B cell (primary cell): ENCODE measurements at regions not wholly inside any gene's neighbourhood (a gene's known extent, or its start where the extent isn't known, plus 50 kb on each side); places are given as distances from the start of the nearest gene placed in this dataset.

Experiments
- ATAC-seq: fragments of 200-7000 bp; cut with Tn5 transposase; one replicate; pipeline ENCODE4 v1.10.0; 2021; ENCODE audit warnings: low read depth, mild to moderate bottlenecking, moderate number of reproducible peaks, moderate library complexity
- CTCF ChIA-PET: fragments of 350-600 bp; sonication (Branson Sonifier 250); formaldehyde crosslinking; loops from one replicate; lab custom pipeline; 2021; ENCODE audit warnings: antibody characterized with exemption, inconsistent platforms; lab: Charles Lee
- POLR2A ChIA-PET: fragments of 350-600 bp; sonication (Branson Sonifier 250); formaldehyde crosslinking; loops from one replicate; lab custom pipeline; 2021; ENCODE audit warnings: antibody characterized with exemption; lab: Charles Lee
- DNase-seq: peaks from one replicate; pipeline ENCODE4 v3.0.0; 2013
- H2AFZ ChIP-seq: 2 replicates; pipeline ENCODE4 v1.6.1; 2012; ENCODE audit warnings: mild to moderate bottlenecking, low read depth, low read length; ENCODE audit not compliant: insufficient read depth, poor library complexity, severe bottlenecking
- H3K27ac ChIP-seq, 2 donors: 1 replicate in 1 of 2; 2 replicates in 1 of 2; pipeline ENCODE4 v1.5.1; 2012 to 2013; ENCODE audit warnings: low read length in 2 of 2, mild to moderate bottlenecking in 2 of 2, moderate library complexity in 1 of 2
- H3K27me3 ChIP-seq, 4 experiments: fragments of 200-600 bp in 1 of 4; sonication (generic) in 1 of 4; replicated peaks in 1 of 4; 1 replicate in 2 of 4; 2 replicates in 2 of 4; pipeline versions ENCODE4 v1.6.1 to v1.7.0; 2013 to 2016; ENCODE audit warnings: low read length in 3 of 4, mild to moderate bottlenecking in 2 of 4, mixed read lengths in 1 of 4, moderate library complexity in 1 of 4; ENCODE audit not compliant: insufficient read depth in 4 of 4, control insufficient read depth in 3 of 4; ENCODE audit errors: control extremely low read depth in 1 of 4
- H3K36me3 ChIP-seq, 2 experiments: replicated peaks in 1 of 2; 1 replicate in 1 of 2; 2 replicates in 1 of 2; pipeline versions ENCODE4 v1.6.1 to v1.7.1; 2013; ENCODE audit warnings: low read length in 1 of 2; ENCODE audit not compliant: insufficient read depth in 2 of 2, control insufficient read depth in 1 of 2; ENCODE audit errors: control extremely low read depth in 1 of 2, extremely low read depth in 1 of 2
- H3K4me1 ChIP-seq, 2 donors: fragments of 200-600 bp in 1 of 2; sonication (generic) in 1 of 2; 1 replicate in 1 of 2; 2 replicates in 1 of 2; pipeline versions ENCODE4 v1.5.1 to v1.6.1; 2013 to 2017; ENCODE audit warnings: low read length in 2 of 2; ENCODE audit not compliant: control insufficient read depth in 2 of 2, insufficient read depth in 2 of 2
- H3K4me2 ChIP-seq: replicated peaks from 2 replicates; pipeline ENCODE3; 2012; ENCODE audit warnings: mild to moderate bottlenecking, low read depth, low read length; ENCODE audit not compliant: poor library complexity, severe bottlenecking
- H3K4me3 ChIP-seq, 5 experiments: fragments of 200-600 bp in 1 of 5; sonication (generic) in 1 of 5; 1 replicate in 3 of 5; 2 replicates in 2 of 5; pipeline versions ENCODE4 v1.5.1 to v1.7.0; 2011 to 2016; ENCODE audit warnings: low read length in 4 of 5, mild to moderate bottlenecking in 4 of 5, low read depth in 2 of 5, control low read depth in 1 of 5, moderate library complexity in 1 of 5; ENCODE audit not compliant: insufficient read depth in 1 of 5; ENCODE audit errors: control extremely low read depth in 1 of 5, extremely low read depth in 1 of 5
- H3K79me2 ChIP-seq: fragments of 200-600 bp; sonication (generic); one replicate; pipeline ENCODE4 v1.6.0; 2016; ENCODE audit warnings: low read length; ENCODE audit not compliant: control insufficient read depth, insufficient read depth
- H3K9ac ChIP-seq: fragments of 200-600 bp; sonication (generic); 2 replicates; pipeline ENCODE4 v1.6.1; 2017; ENCODE audit warnings: mild to moderate bottlenecking, low read length, moderate library complexity
- H3K9me3 ChIP-seq, 3 donors: one replicate each; pipeline versions ENCODE4 v1.6.1 to v1.7.1; 2013; ENCODE audit warnings: low read length in 2 of 3; ENCODE audit not compliant: control insufficient read depth in 2 of 3, insufficient read depth in 1 of 3; ENCODE audit errors: control extremely low read depth in 1 of 3
- H4K20me1 ChIP-seq: 2 replicates; pipeline ENCODE4 v1.6.0; 2012; ENCODE audit warnings: mild to moderate bottlenecking, low read length; ENCODE audit not compliant: insufficient read depth, control insufficient read depth, poor library complexity, severe bottlenecking
- H3K27ac Mint-ChIP-seq: one replicate; pipeline ENCODE4 v1.8.0; 2021; ENCODE audit warnings: mixed read lengths
- H3K27me3 Mint-ChIP-seq: one replicate; pipeline ENCODE4 v1.8.0; 2021; ENCODE audit warnings: mixed read lengths
- H3K4me1 Mint-ChIP-seq: one replicate; pipeline ENCODE4 v1.8.0; 2021; ENCODE audit warnings: mixed read lengths
- H3K4me3 Mint-ChIP-seq: one replicate; pipeline ENCODE4 v1.8.0; 2021; ENCODE audit warnings: mixed read lengths
- H3K9me3 Mint-ChIP-seq: one replicate; pipeline ENCODE4 v1.8.0; 2022; ENCODE audit warnings: mixed read lengths; ENCODE audit not compliant: insufficient read depth
- CTCF ChIP-seq: fragments of 200-600 bp; IDR thresholded peaks from one replicate; pipeline ENCODE4 v1.8.0; 2022; ENCODE audit warnings: antibody characterized with exemption, mild to moderate bottlenecking
- EZH2 ChIP-seq: IDR thresholded peaks from 2 replicates; pipeline ENCODE4 v1.6.1; 2012; ENCODE audit warnings: borderline replicate concordance, low read depth, mild to moderate bottlenecking, moderate library complexity, low read length; ENCODE audit not compliant: insufficient read depth, poor library complexity, severe bottlenecking
- WGBS: methylation state at CpG from one replicate; pipeline ENCODE4 v1.1.5; 2013; ENCODE audit warnings: missing lambda C conversion rate; ENCODE audit not compliant: insufficient coverage; 5-methylcytosine and 5-hydroxymethylcytosine counted together
- intact Hi-C: fragments of 100-400 bp; cut with micrococcal nuclease; formaldehyde crosslinking; loops from one replicate; pipeline ENCODE4 v1.10.0; 2022

- no peaks in the 10 kb centered on the region for H4K20me1 ChIP-seq
- POLR2A ChIA-PET, result no interaction called here
- H3K9me3 Mint-ChIP-seq, result peaks cover 5% of the 10 kb centered on the region
- H3K79me2 ChIP-seq, result no peaks in the 10 kb centered on the region
- no peak overlapping the region for H3K4me2 ChIP-seq
- H3K27ac ChIP-seq, result no peak overlapping the region
- intact Hi-C loops, result loop anchor here (5.0 to 10.0 kb wide), 2 partner anchors 77 to 344 kb away; no protein-coding TSS in a partner anchor
- DNase-seq, result no peak
- TF ChIP-seq CTCF, result no peak
- no peak for TF ChIP-seq EZH2
- no peak overlapping the region for H3K27ac Mint-ChIP-seq
- no peak overlapping the region for H3K4me3 ChIP-seq
- peaks cover 0 to 12% (median 0%) of the 10 kb centered on the region in 4 experiments for H3K27me3 ChIP-seq
- no peaks in the 10 kb centered on the region for H3K36me3 ChIP-seq
- H3K27me3 Mint-ChIP-seq, result peaks cover 22% of the 10 kb centered on the region
- no peak for ATAC-seq
- no peak overlapping the region for H2AFZ ChIP-seq
- H3K4me1 Mint-ChIP-seq, result peaks cover 28% of the 10 kb centered on the region
- no peak overlapping the region for H3K4me3 Mint-ChIP-seq
- H3K9me3 ChIP-seq, result peaks cover 0 to 7% (median 4%) of the 10 kb centered on the region in 3 donors
- H3K9ac ChIP-seq, result no peak overlapping the region
- H3K4me1 ChIP-seq, result peaks cover 10 to 23% of the 10 kb centered on the region in 2 donors
- CTCF ChIA-PET, result no interaction called here
These were observed 216.7 kb upstream of the ARID1B start for GRCh38 chr6:156560476-156560875.

- 95% methylated on average over 4 of the region's 4 CpGs for whole genome bisulfite sequencing
- TF ChIP-seq CTCF, result no peak
- no peak for TF ChIP-seq EZH2
- peaks cover 0 to 7% (median 4%) of the 10 kb centered on the region in 3 donors for H3K9me3 ChIP-seq
- H3K27ac ChIP-seq, result no peak overlapping the region
- H3K4me1 ChIP-seq, result peaks cover 8 to 17% of the 10 kb centered on the region in 2 donors
- no peaks in the 10 kb centered on the region for H4K20me1 ChIP-seq
- Mint-ChIP-seq H3K4me1 (peaks cover 18% of the 10 kb centered on the region), H3K4me3 (no peak overlapping the region), H3K27me3 (peaks cover 21% of the 10 kb centered on the region), H3K27ac (no peak overlapping the region), H3K9me3 (peaks cover 5% of the 10 kb centered on the region)
- no peak overlapping the region for H2AFZ ChIP-seq
- intact Hi-C loops, result no loop called here
- ChIA-PET CTCF (no interaction called here), POLR2A (no interaction called here)
- no peak for DNase-seq
- no peaks in the 10 kb centered on the region for H3K36me3 ChIP-seq
- ATAC-seq, result no peak
- no peak overlapping the region for H3K4me3 ChIP-seq
- no peak overlapping the region for H3K4me2 ChIP-seq
- no peaks in the 10 kb centered on the region for H3K79me2 ChIP-seq
- peaks cover 0 to 12% (median 1%) of the 10 kb centered on the region in 4 experiments for H3K27me3 ChIP-seq
- no peak overlapping the region for H3K9ac ChIP-seq
These were observed 218.0 kb upstream of the ARID1B start for GRCh38 chr6:156559162-156559690.
